ENCODE measurements at regions not wholly inside any gene's neighbourhood (a gene's known extent, or its start where the extent isn't known, plus 50 kb on each side); places are given as distances from the start of the nearest gene placed in this dataset.

DNA sequence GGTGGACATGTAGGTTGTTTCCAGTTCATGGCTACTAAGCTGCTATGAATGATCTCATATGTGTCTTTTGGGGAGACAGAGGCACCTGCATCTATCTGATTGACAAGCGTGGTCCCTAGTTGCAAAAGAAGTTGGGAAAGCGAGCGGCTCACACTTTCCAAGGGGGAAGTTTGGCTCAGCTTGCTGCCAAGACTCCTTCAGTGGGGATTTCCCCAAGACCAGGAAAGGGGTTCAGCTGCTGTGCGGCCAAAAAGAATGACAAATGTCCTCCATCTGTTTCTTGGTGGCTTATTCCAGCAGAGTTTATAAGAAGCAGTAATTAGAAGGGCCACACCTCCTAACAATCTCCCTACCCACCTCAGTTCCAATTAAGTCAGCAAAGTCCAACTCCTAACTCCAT, 128.5 kb upstream of the GALNT2 start:
- no peak for DNase-seq

DNA sequence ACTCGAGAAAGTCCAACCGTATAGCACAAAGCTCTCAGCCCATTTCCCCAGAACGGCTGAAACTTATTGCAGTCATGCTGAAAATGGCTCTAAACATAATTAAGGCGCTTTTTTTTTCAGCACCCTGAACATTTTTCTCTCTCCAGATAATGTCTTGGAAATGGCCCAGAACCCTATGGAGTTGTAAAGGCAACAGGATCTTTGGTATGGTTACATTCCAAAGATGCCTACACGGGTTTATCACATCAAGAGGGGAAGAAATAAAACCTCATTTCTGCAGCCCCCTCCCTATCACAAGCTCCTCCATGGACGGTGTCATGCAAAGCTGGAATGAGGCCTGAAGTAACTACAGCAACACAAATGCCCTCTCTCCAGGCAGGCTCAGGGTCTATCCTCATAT, 126.4 kb upstream of the GALNT2 start:
- DNase-seq: no peak

DNA sequence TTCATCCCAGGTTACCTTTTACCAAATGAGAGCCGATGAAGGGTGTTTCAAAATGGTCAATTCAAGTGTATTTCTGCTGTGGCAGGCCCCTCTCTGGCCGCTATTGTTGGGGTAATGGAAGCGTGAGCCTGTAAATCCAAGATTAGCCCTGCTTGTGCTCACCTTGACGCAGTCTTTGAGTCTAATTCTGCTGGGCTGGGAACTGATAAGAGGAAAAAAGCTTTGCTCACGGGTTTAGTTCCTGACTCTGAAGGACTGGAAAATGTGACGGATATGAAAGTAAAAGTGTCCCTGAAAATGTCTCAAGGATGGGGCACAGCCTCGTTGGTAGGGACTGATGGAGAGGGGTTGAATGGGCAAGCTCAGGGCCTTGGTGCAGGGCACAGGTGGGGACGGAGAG, 125.9 kb upstream of the GALNT2 start:
- DNase-seq: no peak

DNA sequence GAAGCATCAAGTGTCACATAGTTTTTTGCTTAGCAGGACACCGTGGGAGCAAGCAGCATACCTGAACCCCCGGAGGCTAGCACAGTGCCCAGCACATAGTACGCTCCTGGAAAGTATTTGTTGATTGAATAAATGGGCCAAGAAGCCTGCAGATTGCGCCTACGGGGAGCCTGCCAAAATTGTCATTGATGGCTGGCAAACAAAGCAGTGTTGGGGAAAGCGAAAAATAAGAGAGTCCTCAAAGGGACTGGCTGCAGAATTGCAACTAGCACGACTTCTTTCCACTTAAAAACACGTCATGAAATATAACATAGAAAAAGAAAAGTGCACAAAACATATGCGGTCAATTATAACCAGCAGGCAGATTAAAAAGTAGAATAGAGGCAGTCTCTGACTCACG, 125.2 kb upstream of the GALNT2 start:
- no peak for DNase-seq

DNA sequence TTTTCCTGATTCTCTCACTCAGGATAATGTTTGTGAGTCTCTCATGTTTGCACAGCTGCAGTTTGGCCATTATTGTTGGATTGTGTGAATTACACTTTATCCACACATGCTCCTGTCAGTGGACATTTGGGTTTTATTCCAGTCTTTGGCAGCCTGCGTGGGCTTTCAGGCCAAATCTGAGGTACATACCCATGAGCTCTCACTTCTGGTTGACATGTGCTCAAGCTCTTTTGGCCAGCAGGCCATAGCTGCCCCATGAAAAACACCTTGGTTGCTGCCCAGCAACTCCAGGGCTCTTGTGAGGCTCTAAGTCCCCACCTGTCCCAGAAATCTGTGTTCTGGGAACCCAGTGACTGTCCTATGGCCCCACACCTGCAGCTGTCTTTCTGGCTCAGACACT, 124.5 kb upstream of the GALNT2 start:
- no peak for DNase-seq

DNA sequence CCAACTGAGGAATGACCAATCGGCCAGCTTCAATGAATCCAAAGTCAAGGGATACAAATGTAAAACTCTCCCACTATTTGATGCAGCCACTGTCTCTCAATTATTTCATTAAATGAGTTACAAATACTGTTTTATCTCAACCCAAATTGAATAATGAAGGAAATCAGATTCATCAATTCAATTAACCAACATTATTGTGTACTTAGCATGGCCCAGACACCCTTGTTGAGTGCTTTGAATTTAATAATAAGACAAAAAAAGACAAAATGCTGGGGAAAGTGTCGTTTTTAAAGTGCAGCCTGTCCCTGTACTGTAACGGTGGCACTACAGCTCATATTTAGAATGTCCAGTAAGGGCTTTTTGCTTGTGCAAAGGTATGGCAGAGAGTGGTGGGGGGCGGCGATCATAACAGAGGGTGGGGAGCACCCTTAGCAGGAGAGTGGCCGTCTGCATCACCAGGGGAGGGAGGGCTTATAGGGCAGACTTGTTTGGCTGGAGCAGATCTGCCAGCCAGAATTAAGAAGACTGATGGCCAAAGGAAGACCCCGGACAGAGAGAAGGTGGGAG, 123.8 kb upstream of the GALNT2 start:
- DNase-seq: no peak

DNA sequence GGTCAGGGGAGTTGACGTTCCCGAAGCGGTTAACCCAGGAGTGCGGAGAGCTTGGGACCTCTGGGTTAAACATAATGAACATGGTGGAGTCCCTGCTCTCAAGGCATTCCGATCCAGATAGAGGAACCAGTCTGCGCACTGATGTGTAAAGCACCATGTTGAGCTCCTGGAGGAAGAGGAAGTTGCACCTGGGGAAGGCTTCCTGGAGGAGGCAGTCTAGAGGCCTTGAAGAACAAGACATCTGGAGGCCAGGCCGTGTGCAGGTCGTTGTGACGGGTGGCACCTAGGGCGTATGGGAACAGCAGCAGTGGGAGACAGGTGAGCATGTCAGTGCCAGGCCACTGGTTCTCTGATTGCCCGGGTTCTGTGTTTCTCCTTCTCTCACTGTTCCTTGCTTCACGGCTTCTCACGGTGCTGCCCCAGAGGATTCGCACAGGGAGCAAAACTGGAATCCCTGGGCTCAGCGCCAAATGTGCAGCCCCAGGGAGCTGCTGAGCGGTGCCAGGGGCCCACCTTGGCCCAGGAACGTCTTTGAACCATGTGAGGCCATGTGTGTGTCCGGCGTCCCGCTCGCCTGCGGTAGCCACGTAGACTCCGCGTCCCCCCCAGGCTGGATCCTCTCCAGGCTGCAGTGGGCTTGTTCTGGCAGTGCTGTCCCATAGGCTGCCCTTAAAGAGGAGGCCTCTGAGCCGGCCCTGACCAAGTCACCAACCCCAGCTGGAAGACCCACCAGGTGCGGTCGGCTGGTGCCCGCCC, 122.9 kb upstream of the GALNT2 start:
- no peak for DNase-seq

DNA sequence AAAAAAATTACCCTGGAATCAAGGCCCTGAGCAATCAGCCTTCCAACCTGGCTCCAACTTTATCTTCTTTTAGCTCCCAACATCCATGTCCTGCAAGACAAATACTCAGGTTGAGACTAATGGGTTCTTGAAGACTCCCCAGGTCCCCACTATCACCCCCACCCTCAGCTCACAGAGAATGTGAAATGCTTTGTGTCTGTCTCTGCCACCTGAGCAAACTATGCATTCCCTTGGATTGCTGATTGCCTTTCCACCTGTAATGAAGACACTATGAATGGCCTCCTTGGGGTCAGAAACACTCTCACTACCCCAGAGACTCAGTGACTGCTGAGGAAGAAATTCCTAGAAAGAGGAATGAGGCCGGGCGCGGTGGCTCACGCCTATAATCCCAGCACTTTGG, 121.2 kb upstream of the GALNT2 start:
- no peak for DNase-seq

DNA sequence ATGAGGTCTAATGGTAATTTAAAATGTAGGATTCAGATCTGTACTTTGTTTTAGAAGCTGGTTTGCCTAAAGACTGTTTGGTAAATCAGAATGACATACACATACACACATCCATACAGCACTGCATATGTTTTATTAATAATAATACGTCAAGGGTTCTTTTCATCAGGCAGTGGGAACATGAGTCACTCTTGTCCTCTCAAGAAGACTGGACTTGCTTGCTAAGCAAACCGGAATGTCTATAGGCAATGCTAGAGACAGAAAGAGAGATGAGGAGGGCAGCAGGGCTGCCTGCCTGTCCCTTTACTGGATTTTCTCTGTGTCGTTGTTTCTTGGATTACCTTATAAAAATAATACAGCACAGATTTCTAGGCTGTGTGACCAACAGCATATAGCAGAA, 119.1 kb upstream of the GALNT2 start:
- DNase-seq: no peak

DNA sequence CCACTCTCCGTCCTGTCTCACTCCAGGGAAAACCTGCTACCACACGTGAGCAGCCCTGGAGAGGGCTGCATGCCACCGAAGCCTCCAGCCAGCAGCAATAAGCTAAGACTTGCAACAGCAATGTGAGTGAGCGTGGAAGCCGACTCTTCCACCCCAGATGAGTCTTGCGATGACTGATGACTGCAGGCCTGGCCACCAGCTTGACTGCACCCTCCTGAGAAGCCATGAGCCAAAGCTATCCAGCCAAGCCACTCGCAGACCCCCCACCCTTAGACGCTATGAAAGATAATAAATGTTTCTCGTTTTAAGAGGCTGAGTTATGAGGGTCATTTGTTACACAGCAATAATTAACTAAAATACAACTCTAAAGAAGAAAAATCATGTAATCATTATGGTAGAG, 118.6 kb upstream of the GALNT2 start:
- no peak for DNase-seq

DNA sequence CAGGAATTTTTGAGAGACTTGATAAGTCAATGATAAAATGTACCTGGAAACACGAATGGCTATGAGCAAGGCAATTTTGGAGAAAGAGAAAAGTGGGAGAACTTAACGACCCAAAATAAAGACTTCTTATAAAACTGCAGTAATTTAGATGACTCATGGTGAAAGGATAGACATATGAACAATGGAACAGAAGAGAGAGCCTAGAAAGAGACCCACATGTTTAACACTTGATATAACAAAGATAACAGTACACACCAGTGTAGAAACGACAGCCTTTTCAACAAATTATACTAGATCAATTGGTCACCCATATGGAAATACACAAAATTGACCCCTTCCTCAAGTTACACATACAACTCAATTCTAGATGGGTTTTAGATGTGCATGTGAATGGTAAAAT, 117.5 kb upstream of the GALNT2 start:
- DNase-seq: no peak

DNA sequence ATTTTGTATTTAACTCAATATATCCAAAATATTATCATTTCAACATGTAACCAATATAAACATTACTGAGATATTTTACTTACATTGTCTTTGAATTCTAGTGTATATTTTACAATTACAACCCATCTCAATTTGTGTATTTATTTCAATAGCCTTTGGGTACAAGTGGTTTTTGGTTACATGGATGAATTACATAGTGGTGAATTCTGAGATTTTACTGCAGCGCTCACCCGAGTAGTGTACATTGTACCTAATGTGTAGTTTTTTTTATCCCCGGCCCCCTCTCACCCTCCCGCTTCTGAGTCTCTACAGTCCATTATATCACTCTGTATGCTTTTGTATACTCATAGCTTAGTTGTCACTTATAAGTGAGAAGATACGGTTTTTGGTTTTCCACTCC, 117.0 kb upstream of the GALNT2 start:
- no peak for DNase-seq

DNA sequence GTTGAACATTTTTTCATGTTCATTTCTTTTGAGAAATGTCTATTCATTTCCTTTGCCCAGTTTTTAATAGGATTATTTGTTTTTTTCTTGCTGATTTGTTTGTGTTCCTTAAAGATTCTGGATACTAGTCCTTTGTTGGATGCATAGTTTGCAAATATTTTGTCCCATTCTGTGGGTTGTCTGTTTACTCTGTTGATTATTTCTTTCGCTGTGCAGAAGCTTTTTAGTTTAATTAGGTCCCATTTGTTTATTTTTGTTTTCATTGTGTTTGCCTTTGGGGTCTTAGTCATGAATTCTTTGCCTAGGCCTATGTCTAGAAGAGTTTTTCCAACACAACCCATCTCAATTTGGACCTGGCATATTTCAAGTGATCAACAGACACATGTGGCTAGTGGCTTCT, 116.1 kb upstream of the GALNT2 start:
- DNase-seq: no peak

DNA sequence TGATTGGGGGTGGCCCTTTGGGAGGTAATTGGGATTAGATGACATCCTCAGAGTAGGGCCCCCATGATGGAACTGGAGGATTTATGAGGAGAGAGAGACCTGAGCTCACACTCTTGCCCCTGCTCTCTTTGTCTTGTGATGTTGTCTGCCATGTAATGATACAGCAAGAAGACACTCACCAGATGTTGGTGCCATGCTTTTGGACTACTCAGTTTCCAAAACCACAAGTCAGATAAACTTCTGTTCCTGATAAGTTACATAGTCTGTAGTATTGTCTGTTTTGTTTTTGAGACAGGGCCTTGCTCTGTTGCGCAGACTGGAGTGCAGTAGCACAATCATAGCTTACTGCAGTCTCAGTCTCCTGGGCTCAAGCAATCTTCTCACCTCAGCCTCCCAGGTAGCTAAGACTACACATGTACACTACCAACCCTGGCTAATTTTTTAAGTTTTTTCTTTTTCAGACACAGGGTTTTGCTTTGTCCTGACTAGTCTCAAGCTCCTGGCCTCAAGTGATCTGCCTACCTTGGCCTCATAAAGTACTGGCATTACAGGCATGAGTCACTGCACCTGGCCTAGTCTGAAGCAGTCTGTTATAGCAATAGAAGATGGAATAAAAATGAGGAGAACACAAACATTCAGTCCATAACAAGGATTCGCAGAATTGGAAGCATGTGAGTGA, 115.0 kb upstream of the GALNT2 start:
- no peak for DNase-seq

DNA sequence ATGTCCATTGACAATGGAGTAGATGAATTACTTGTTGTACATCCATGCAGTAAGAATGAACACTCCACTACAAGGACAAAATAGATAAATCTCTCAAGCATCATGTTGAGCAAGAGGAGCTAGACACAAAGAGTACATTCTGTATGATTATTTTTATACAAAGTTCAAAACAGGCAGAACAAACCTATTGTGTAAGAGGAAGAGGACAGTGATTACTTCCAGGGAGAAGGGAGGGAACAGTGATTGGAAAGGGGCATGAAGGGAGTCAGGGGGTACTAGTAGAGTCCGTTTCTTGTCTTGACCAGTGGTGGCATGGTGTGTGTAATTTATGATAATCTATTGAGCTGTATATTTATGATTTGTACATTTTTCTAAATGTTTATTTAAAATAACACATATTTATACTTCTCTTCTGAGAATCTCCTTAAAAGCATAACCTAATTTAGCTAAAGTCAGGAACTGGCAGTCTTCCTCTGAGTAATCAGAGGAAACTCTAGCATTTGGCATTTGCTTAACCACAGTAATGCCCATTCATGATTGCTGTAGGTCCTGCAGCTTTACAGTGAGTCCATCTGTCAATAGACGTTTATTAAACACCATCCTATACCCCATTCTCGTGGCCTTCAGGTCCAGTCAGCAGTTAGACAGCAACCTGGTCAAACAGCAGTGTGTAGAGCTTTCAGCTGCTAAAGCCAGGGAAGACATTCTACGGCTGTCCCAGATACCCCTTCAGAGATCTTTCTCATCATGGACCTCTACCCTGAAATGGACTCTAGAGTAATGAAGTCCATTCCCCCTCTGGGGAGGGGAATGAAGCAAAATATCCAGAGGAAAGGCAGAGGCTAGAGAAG, 114.1 kb upstream of the GALNT2 start:
- no peak for DNase-seq

DNA sequence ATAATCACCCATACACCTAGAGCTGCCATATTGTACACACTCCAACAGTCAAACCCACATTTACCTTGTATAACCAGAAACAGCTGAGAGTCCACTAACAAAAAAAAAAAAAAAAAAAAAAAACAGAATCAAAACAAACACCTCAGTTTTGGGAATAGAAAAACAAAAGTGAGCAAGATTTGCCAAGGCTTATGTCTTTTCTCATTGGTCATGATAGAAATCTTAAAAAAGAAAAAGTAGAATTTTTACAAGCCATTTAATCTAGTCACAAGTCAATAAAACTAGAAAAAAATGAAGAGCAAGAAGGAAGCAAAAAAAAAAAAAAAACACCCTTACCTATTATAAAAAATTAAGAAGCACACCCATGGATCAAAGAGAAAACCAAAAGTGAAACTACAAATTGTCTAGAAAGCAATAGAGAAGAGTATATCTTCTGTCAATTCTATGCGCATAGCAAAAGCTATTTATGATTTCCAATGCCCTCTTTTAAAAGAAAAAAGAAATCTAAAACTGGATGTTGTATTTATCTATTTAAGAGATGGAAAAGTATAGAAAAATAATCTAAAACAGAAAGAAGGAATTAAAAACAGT, 113.2 kb upstream of the GALNT2 start:
- DNase-seq: no peak

DNA sequence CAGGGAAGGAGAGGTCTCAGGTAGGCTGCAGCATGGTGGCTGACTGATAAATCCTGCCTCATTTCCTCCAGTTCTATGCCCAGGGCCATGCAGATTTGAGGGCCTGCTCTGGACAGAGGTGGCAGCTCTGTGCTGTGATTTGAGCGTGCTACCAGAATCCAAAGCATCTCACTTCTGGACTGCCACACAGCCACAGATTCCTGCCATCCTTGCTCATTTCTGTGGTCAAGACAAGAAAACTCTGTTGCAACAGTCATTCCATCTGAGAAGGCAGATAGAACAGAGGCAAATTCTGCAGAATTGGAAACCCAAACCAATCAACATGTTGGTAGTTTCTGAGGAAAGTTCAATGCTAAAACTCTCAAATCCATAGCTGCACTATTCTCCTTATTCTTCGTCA, 102.8 kb upstream of the GALNT2 start:
- no peak for DNase-seq

DNA sequence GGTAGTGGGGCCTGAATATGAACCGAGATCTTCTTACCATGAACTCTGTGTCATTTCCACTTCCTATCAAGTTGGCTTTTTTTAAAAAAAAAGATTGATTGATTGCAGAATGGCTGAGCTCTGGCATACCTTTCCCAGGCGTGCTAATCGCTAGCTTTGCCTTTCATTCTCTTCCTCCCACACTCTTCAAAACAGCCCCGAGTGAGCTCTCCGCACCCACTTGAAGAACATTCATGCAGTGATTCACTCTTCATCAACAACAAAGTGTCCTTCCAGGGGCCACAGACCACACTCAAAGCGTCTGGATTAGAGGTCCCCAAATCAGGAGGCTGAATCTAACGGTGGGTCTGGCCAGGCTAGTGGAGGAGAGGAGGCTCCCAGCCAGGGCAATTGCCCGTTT, 96.3 kb upstream of the GALNT2 start:
- DNase-seq: no peak

DNA sequence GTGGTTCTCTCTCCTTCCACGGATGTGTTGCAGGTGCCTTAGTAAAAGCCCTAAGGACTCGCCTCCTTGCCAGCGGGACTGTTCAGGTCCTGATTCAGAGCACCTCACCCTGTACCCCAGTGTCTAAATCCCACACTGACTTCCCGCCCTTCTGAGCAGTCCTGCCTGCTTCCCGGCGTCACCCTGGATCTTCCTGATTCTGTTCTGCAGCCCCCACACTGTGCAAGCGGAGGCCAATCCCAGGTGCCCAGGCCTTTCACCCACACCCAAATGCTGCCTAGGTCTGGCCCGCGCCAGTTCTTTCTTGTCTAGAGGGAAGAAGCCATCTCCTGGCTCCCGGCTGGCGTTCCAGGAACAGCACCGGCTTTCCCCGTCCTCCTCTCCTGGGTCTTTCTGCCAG, 95.9 kb upstream of the GALNT2 start:
- DNase-seq: no peak

DNA sequence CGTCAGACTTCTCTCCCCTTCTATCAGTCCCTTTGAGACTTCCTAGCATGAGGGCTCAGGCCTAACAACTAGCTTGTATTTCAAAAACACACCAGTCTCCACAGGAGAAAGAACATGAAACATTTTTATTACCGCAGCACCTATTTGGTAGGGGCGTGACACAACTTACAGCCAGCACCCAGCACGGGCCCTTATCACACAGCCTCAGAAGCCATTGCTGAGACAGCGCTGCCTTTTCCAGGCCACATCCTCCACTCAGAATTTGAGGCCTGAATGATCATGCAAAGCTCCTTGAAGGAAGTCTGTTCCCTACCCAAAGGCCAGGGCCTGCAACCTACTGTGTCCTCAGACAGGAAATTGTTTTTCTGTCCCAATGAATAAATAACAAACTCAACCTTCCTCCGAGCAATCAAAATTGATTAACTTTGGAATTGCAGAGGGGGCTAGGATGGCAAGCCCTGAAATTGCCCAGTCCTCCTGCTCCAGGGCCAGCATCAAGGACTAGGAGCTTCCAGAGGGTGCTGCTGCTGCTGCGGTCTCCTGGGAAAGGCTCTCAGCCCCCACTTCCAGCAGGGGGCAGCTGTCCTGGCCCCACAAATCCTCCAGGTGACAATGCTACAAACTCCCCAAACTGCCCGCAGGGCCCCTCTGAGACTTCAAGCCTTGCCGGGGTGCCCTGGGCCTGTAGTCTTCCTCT, 94.3 kb upstream of the GALNT2 start:
- no peak for DNase-seq

DNA sequence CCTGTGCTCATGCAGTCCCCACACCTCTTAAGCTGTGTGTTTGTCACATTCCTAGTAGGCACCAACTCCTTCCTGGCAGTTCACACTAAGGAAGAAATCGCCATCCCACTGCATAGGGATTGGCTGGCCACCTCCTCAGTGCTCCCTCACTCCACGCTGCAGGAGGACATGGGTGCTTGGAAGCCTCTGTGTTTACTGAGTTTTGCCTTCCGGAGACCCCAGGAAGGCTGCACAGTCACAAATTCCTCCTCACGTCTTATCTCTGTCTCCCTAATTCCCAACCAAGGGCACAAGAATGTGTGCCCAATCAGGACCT, 93.8 kb upstream of the GALNT2 start:
- no peak for DNase-seq

DNA sequence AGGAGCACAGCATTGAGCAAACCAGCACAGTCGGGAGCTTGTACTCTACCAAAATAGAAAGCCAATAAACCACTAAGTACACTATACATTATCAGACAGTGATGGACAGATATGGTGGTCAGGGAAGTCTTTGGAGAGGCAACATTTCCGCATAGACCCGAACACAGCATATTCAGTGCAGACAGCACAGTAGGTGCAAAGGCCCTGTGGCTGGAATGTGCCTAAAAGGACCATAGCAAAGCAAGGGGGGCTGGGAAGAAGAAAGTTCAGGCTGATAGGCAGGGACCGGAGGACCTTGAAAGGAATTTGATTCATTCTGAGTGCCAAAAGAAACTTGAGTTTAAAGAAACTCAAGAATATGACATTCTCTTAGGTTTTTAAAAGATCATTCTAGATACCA, 92.0 kb upstream of the GALNT2 start:
- DNase-seq: no peak

DNA sequence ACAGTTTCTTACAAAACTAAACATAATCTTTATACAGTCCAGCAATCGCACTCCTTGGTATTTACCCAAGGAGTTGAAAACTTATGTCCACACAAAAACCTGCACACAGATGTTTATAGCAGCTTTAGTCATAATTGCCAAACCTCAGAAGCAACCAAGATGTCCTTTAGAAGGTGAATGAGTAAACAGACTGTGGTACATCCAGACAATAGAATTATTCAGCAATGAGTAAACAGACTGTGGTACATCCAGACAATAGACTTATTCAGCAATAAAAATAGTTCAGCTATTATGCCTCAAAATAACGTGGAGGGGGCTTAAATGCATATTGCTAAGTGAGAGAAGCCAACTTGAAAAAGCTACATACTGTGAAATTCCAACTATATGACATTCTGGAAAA, 87.0 kb upstream of the GALNT2 start:
- DNase-seq: no peak

All from activated CD4-positive, alpha-beta T cell treated with anti-CD3 and anti-CD28 coated beads, Interleukin-2, amount 50 U/mL, for 16 hours (primary cell).